Retinal pigment epithelial cell (primary cell): ENCODE measurements at regions not wholly inside any gene's neighbourhood (a gene's known extent, or its start where the extent isn't known, plus 50 kb on each side); places are given as distances from the start of the nearest gene placed in this dataset.

Experiments used
- DNase-seq: peaks from one replicate; pipeline ENCODE4 v3.0.0-alpha.2; 2010; ENCODE audit warnings: low read depth
- H3K4me3 ChIP-seq: 2 replicates; pipeline ENCODE4 v1.5.1; 2011; ENCODE audit warnings: mild to moderate bottlenecking, low read length, control low read depth, moderate library complexity
- TF ChIP-seq, protein P1 (sequence below): conservative IDR thresholded peaks from 2 replicates; pipeline ENCODE4 v1.5.1; 2011; ENCODE audit warnings: low read depth, low read length, control low read depth, inconsistent platforms

DNA sequence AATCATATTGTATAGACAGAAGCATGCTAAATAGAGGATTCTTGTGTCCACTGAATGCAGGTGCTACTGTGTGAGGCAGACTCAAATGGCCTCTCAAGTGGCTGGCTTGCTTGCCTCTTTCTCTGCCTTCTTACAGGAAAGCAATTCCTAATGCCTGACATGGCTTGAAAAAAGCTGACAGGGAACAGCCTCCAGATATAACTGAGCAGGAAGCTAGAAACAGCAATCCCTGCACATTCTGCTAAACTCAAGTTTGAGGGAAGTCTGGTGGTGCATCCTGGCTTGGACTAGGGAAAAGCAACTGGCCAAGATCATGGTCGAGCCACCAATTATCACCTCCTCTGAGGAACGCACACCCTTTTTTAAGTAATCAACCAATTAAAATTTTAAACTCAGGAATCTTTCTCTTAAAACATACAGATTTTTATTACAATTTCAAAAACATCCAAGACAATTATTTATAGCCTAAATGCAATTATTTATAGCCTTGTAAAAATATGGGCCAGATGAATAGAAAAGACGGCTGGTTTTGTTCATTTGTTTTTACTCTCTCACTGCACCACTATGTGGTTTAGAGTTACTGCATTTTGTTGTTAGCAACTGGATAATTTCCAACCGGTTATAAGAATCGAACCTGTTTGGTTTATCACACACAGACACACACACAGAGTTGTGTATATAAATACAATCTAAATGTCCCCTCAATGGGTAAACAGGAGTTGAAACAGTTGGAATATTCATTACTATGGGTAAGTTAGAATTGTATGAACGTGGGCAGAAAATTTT, 290.9 kb upstream of the ANKRD55 start:
- H3K4me3 ChIP-seq, result no peak overlapping the region
- no peak for DNase-seq
- TF ChIP-seq, protein P1, sequence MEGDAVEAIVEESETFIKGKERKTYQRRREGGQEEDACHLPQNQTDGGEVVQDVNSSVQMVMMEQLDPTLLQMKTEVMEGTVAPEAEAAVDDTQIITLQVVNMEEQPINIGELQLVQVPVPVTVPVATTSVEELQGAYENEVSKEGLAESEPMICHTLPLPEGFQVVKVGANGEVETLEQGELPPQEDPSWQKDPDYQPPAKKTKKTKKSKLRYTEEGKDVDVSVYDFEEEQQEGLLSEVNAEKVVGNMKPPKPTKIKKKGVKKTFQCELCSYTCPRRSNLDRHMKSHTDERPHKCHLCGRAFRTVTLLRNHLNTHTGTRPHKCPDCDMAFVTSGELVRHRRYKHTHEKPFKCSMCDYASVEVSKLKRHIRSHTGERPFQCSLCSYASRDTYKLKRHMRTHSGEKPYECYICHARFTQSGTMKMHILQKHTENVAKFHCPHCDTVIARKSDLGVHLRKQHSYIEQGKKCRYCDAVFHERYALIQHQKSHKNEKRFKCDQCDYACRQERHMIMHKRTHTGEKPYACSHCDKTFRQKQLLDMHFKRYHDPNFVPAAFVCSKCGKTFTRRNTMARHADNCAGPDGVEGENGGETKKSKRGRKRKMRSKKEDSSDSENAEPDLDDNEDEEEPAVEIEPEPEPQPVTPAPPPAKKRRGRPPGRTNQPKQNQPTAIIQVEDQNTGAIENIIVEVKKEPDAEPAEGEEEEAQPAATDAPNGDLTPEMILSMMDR, result no peak

DNA sequence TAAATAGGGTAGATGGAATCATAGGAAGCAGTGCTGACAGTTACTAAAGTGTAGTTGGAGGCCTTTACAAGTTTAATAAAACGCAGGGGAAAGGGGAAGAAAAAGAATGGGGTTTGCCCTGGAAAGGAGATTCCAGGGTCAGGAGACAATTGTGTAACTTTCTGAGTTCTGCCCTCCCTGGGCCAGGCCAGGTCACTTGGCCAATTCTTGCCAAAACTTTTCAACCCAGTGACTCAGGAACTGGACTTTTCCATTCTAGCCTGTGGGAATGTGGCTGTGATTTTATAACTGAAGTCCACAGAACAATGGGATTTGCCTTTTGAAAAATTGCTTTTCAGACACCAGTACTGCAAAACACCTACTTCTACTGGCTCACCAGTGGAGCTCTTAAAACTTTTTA, 289.8 kb upstream of the ANKRD55 start:
- DNase-seq, result no peak
- TF ChIP-seq, protein P1, result no peak
- no peak overlapping the region for H3K4me3 ChIP-seq

DNA sequence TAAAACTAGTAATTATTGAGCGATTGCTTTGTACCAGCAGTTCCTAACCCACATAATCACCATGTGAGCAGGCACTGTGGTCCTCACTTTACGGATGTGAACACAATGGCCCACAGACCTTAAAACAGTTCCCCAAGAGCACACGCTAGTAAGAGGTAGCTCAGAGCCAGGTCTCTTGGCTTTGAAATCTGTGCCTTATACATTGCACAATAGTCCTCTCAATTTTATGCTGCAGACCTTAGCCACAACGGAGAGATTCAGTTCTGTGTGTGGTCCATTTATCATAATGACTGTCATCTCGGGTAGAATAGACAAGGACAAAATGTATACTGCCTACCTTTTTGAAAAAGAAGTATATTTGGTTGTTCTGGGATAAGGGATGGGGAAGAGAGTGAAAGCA, 289.0 kb upstream of the ANKRD55 start:
- TF ChIP-seq, protein P1, result no peak
- DNase-seq, result no peak
- no peak overlapping the region for H3K4me3 ChIP-seq

DNA sequence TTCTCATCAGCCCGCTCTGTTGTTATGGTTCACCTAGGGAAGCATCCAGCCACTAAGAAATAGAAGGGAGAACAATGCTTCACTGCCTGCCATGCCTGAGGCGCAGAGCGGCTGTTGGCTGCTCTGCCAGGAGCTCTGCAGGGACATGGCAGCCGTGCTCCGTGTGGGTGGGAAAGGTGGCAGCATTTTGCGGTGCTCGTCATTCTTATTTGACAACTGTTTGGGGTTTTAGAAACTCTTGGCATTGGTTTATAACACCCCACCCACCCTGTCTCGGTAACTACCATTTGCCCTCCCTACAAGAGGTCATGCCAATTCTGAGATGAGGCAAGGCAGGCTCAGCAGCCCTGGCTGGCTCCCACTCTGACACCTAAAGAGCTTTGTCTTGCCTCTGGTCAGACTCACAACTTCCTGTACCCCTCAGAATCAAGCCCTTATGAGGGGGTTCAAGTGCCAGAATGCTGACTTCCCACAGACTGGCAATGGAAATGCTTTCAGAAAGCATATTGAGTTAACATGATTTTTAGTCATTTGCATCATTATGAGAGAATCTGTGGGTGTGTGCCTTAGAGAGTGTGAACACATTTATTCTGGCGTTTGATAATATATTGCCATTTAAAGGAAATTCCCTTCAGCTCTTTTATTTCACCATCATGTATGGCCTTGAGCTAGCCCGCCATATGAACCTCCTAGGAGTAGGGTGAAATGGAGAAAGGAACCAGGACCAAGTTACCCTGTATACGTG, 288.0 kb upstream of the ANKRD55 start:
- no peak overlapping the region for H3K4me3 ChIP-seq
- TF ChIP-seq, protein P1, result no peak
- DNase-seq, result no peak

DNA sequence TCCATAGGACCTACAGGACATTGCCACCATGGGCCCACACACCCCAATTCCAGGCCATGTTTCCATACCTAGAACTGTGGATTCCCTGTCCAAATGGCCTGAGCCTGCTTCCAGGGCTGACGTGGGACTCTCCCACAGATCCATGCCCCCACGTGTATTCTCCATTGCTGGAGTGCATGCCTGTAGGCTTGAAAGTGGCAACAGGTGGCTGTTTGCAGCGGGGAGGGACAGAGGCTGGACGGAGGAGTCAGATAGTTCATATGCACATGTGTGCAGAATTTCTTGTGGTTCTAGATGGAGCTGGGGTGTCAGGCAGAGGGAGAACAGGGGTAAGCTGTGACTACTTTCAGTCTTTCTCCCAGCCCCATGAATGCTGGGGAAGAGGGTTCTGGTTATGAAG, 285.7 kb upstream of the ANKRD55 start:
- TF ChIP-seq, protein P1, result no peak
- DNase-seq, result no peak
- no peak overlapping the region for H3K4me3 ChIP-seq

DNA sequence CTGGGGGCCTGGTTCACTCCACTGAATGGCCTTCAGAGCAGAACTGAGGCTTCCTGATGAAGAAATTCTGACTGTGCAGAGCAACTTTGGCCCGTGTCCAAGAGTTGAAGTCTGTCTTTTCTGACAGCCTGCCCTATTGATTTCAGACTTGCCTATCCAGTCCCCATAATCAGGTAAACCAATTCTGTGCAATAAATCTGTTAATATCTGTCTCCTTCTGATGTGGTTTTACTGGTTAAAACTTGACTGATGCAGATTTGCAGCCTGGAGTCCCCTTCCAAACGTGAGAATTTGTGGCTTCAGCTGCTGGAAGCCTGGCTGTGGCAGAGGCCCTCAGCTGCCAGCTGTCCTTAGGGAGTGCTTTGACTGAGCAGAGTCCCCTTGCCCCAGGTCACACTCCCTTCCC, 283.9 kb upstream of the ANKRD55 start:
- H3K4me3 ChIP-seq, result no peak overlapping the region
- TF ChIP-seq, protein P1, result no peak
- no peak for DNase-seq

DNA sequence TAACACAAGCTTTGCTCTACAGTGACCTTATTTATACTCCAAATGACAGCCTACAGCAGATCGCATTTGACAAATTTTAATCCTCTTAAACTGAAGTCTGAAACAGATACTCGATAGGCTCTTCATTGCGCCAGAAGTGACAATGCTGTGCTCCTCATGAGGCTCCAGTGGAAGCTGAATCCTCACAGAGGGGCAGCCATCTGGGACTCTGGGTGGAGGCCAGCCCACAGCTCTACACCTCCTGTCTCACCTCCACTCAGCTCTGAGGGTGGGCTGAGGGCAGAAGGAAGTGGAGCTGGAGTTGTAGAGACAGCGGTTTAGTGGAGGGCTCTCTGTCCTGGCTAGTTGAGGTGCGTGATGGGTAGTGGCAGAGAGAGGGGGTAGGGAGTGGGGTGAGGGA, 283.3 kb upstream of the ANKRD55 start:
- no peak overlapping the region for H3K4me3 ChIP-seq
- DNase-seq, result no peak
- TF ChIP-seq, protein P1, result no peak
